Heart right ventricle (tissue), 16 donors: ENCODE measurements at regions not wholly inside any gene's neighbourhood (a gene's known extent, or its start where the extent isn't known, plus 50 kb on each side); places are given as distances from the start of the nearest gene placed in this dataset.

ENCODE experiments used
- ATAC-seq, 8 donors: fragments of 200-7000 bp; cut with Tn5 transposase; one replicate each; pipeline ENCODE4 v1.9.1; 2020; ENCODE audit warnings: mild to moderate bottlenecking in 8 of 8, moderate library complexity in 8 of 8, moderate number of reproducible peaks in 1 of 8
- DNase-seq, 2 donors: peaks; one replicate each; pipeline ENCODE4 v3.0.0-alpha.2; 2020
- H3K27ac ChIP-seq, 10 donors: fragments of 200-600 bp; sonication (generic) in 2 of 10; one replicate each; pipeline versions ENCODE4 v1.5.0 to v1.8.0; 2020 to 2022; ENCODE audit warnings: mild to moderate bottlenecking in 3 of 10
- H3K27me3 ChIP-seq, 7 donors: fragments of 200-600 bp; one replicate each; pipeline ENCODE4 v1.8.0; 2021 to 2022; ENCODE audit warnings: mild to moderate bottlenecking in 2 of 7
- H3K36me3 ChIP-seq, 9 donors: fragments of 200-600 bp; sonication (generic) in 1 of 9; one replicate each; pipeline versions ENCODE4 v1.5.0 to v1.8.0; 2020 to 2022; ENCODE audit warnings: mild to moderate bottlenecking in 2 of 9
- H3K4me1 ChIP-seq, 9 donors: fragments of 200-600 bp; sonication (generic) in 1 of 9; one replicate each; pipeline versions ENCODE4 v1.5.0 to v1.8.0; 2020 to 2022; ENCODE audit warnings: mild to moderate bottlenecking in 4 of 9
- H3K4me3 ChIP-seq, 10 donors: fragments of 200-600 bp; sonication (generic) in 2 of 10; one replicate each; pipeline versions ENCODE4 v1.5.0 to v1.8.0; 2020 to 2022; ENCODE audit warnings: mild to moderate bottlenecking in 7 of 10, moderate library complexity in 2 of 10
- H3K9me3 ChIP-seq, 11 donors: fragments of 200-600 bp in 10 of 11; sonication (generic) in 2 of 11; one replicate each; pipeline versions ENCODE4 v1.5.0 to v1.8.0; 2013 to 2022; ENCODE audit warnings: mild to moderate bottlenecking in 2 of 11, control low read depth in 1 of 11, moderate library complexity in 1 of 11
- WGBS, 2 donors: extraction: QIAGEN DNeasy Blood & Tissue Kit; methylation state at CpG; one replicate each; pipeline ENCODE4 v1.1.7; 2013; ENCODE audit warnings: inconsistent platforms in 1 of 2; 5-methylcytosine and 5-hydroxymethylcytosine counted together
- intact Hi-C, 10 donors: fragments of 100-400 bp; cut with DNase I; formaldehyde crosslinking; loops; one replicate each; pipeline versions ENCODE4 v1.11.1 to v1.14.2; 2022
- TF ChIP-seq, protein P1 (sequence below), 9 donors: fragments of 200-600 bp; sonication (generic) in 2 of 9; IDR thresholded peaks; one replicate each; pipeline versions ENCODE4 v1.5.0 to v1.8.0; 2021 to 2022; ENCODE audit warnings: antibody characterized with exemption in 9 of 9, mild to moderate bottlenecking in 5 of 9, moderate library complexity in 1 of 9
- donor health status: Arrhythmogenic right ventricular cardiomyopathy.
- donor health status: ischemic (EF 13 %, LVEDD 7.1; RV severe dilation, severe dysfunction).
- donor health status: healthy with polysubstance abuse.
- donor health status: DM: no; HTN: yes; CAD: no.
- donor health status: DM: no; HTN: no; CAD: no.
- donor health status: ischemic (EF 25% LVEDD 6.9; RV normal size, moderate dysfunction).
- donor health status: ischemic (EF 25% LVEDD 5.7; RV mildly dilated, moderate dysfunction).
- donor health status: healthy.
- donor health status: DM: yes; HTN: yes; CAD: no.
- donor health status: Ischemic cardiomyopathy.
- donor health status: ischemic (EF 35%, LVEDD 5.7; RV mildly dilated, moderate dysfunction).
- donor health status: nonischemic (EF 11% LVEDD 7.7; RV severe dilation, severe dysfunction).
- donor health status: DM: yes; HTN: yes; CAD: no.
- donor health status: PGD.
- donor health status: ischemic (EF 29% LVEDD 5.4; RV normal size, mild dysfunction).
- donor health status: nonischemic (EF 23%, LVEDD 6.1; RV moderate dilation, normal function).

- no peaks in the 10 kb centered on the region for H3K4me1 ChIP-seq
- intact Hi-C loops = no loop called here
- H3K27ac ChIP-seq = no peak overlapping the region
- H3K27me3 ChIP-seq = no peaks in the 10 kb centered on the region
- WGBS, 2 donors = 80 to 92% methylated on average over 1 of the region's 1 CpG
- no peak for ATAC-seq
- TF ChIP-seq, protein P1, sequence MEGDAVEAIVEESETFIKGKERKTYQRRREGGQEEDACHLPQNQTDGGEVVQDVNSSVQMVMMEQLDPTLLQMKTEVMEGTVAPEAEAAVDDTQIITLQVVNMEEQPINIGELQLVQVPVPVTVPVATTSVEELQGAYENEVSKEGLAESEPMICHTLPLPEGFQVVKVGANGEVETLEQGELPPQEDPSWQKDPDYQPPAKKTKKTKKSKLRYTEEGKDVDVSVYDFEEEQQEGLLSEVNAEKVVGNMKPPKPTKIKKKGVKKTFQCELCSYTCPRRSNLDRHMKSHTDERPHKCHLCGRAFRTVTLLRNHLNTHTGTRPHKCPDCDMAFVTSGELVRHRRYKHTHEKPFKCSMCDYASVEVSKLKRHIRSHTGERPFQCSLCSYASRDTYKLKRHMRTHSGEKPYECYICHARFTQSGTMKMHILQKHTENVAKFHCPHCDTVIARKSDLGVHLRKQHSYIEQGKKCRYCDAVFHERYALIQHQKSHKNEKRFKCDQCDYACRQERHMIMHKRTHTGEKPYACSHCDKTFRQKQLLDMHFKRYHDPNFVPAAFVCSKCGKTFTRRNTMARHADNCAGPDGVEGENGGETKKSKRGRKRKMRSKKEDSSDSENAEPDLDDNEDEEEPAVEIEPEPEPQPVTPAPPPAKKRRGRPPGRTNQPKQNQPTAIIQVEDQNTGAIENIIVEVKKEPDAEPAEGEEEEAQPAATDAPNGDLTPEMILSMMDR (IDR thresholded peaks at IDR 0.05) = no peak
- H3K4me3 ChIP-seq = no peak overlapping the region
- no peaks in the 10 kb centered on the region for H3K36me3 ChIP-seq
- peaks cover 0 to under 1% (median 0%) of the 10 kb centered on the region in 11 donors for H3K9me3 ChIP-seq
- DNase-seq = no peak
Measured at GRCh38 chr3:182115328-182116015, 403.7 kb downstream of the SOX2 start.

GRCh38 chr3:182116386-182116785 lies 404.7 kb downstream of the SOX2 start:
- DNase-seq (no peak), ATAC-seq (no peak)
- H3K4me3 ChIP-seq = no peak overlapping the region
- no peak overlapping the region for H3K27ac ChIP-seq
- TF ChIP-seq, protein P1 (IDR thresholded peaks at IDR 0.05) = no peak
- H3K27me3 ChIP-seq = no peaks in the 10 kb centered on the region
- no peaks in the 10 kb centered on the region for H3K36me3 ChIP-seq
- H3K4me1 ChIP-seq = no peaks in the 10 kb centered on the region
- WGBS, 2 donors = 24 to 33% methylated on average over 2 of the region's 2 CpGs
- intact Hi-C loops = no loop called here
- no peaks in the 10 kb centered on the region for H3K9me3 ChIP-seq

- intact Hi-C loops = no loop called here
- DNase-seq (no peak), ATAC-seq (no peak)
- WGBS, 2 donors = 77 to 78% methylated on average over 8 of the region's 8 CpGs
- TF ChIP-seq, protein P1 (IDR thresholded peaks at IDR 0.05) = no peak
- Histone ChIP-seq H3K4me3 (no peak overlapping the region), H3K27ac (no peak overlapping the region), H3K9me3 (no peaks in the 10 kb centered on the region), H3K4me1 (no peaks in the 10 kb centered on the region), H3K27me3 (no peaks in the 10 kb centered on the region), H3K36me3 (no peaks in the 10 kb centered on the region)
Measured at GRCh38 chr3:182117131-182117530, 405.4 kb downstream of the SOX2 start.

GRCh38 chr3:182117583-182117982 lies 405.9 kb downstream of the SOX2 start:
- ATAC-seq = no peak
- Histone ChIP-seq H3K4me3 (no peak overlapping the region), H3K4me1 (no peaks in the 10 kb centered on the region), H3K36me3 (no peaks in the 10 kb centered on the region), H3K9me3 (no peaks in the 10 kb centered on the region), H3K27ac (no peak overlapping the region), H3K27me3 (no peaks in the 10 kb centered on the region)
- DNase-seq = no peak
- intact Hi-C loops = no loop called here
- TF ChIP-seq, protein P1 (IDR thresholded peaks at IDR 0.05) = no peak
- 92 to 94% methylated on average over 5 of the region's 5 CpGs for WGBS, 2 donors
